HepG2 (cell line): ENCODE measurements at regions not wholly inside any gene's neighbourhood (a gene's known extent, or its start where the extent isn't known, plus 50 kb on each side); places are given as distances from the start of the nearest gene placed in this dataset.

ENCODE experiments used
- ATAC-seq: fragments of 200-7000 bp; cut with Tn5 transposase; 3 replicates; pipeline ENCODE4 v1.9.1; 2020; ENCODE audit warnings: mild to moderate bottlenecking, moderate library complexity
- BruUV-seq: library from RNA; stranded (reverse); fragments of 400-500 nt; replicated peaks from 2 replicates; lab custom pipeline; 2021; lab: Mats Ljungman, UMichigan
- CTCF ChIA-PET: fragments of 300-600 bp; formaldehyde crosslinking; extraction: SDS; loops from one replicate; lab custom pipeline; 2021; ENCODE audit warnings: low total read pairs, inconsistent platforms, low intra/inter-chr PET ratio; lab: Yijun Ruan, JAX
- POLR2A ChIA-PET: fragments of 350-600 bp; sonication (Branson Sonifier 250); formaldehyde crosslinking; loops from one replicate; lab custom pipeline; 2020; ENCODE audit warnings: antibody characterized with exemption, inconsistent platforms; lab: Yijun Ruan, JAX
- DNase-seq: peaks from one replicate; pipeline ENCODE4 v3.0.0-alpha.2; 2015; ENCODE audit warnings: low spot score
- FAIRE-seq: peaks from 3 replicates; lab custom pipeline; 2011; peaks lifted over from hg19 to GRCh38; lab: Jason Lieb, UNC
- H2AFZ ChIP-seq: one replicate; pipeline ENCODE4 v1.6.1; 2011; ENCODE audit warnings: low read length, inconsistent platforms
- H3K27ac ChIP-seq: fragments of 300-600 bp; 3 replicates; pipeline ENCODE4 v1.8.0; 2011; ENCODE audit warnings: mixed run types, mild to moderate bottlenecking, mixed read lengths, low read length, inconsistent platforms; ENCODE audit not compliant: insufficient read depth; ENCODE audit errors: extremely low read length
- H3K27me3 ChIP-seq, 2 experiments: fragments of 200-600 bp in 1 of 2; 2 replicates in 1 of 2; 3 replicates in 1 of 2; pipeline versions ENCODE4 v1.6.0 to v1.8.0; 2011; ENCODE audit warnings: low read length in 2 of 2, mild to moderate bottlenecking in 2 of 2, moderate library complexity in 2 of 2, inconsistent platforms in 1 of 2; ENCODE audit not compliant: insufficient read depth in 2 of 2, control insufficient read depth in 1 of 2
- H3K36me3 ChIP-seq, 2 experiments: fragments of 200-600 bp in 1 of 2; replicated peaks in 1 of 2; 2 replicates in 1 of 2; 3 replicates in 1 of 2; pipeline versions ENCODE4 v1.5.1 to v1.8.0; 2011; ENCODE audit warnings: low read length in 2 of 2, inconsistent platforms in 1 of 2; ENCODE audit not compliant: insufficient read depth in 2 of 2, control insufficient read depth in 1 of 2
- H3K4me1 ChIP-seq: 2 replicates; pipeline ENCODE4 v1.5.1; 2012; ENCODE audit warnings: low read length, inconsistent platforms; ENCODE audit not compliant: insufficient read depth
- H3K4me2 ChIP-seq: 2 replicates; pipeline ENCODE4 v1.6.0; 2011; ENCODE audit warnings: low read depth, low read length, inconsistent platforms
- H3K4me3 ChIP-seq, 3 experiments: fragments of 200-600 bp in 1 of 3; sonication (generic), shearing (Covaris generic) in 1 of 3; replicated peaks in 1 of 3; 2 replicates each; pipeline ENCODE4 v1.5.1; 2011 to 2016; ENCODE audit warnings: low read length in 3 of 3, inconsistent platforms in 2 of 3, low read depth in 2 of 3, mild to moderate bottlenecking in 2 of 3, control low read depth in 1 of 3, mixed read lengths in 1 of 3; ENCODE audit not compliant: insufficient read depth in 1 of 3
- H3K79me2 ChIP-seq: one replicate; pipeline ENCODE4 v1.6.1; 2011; ENCODE audit warnings: low read length, inconsistent platforms; ENCODE audit not compliant: insufficient read depth
- H3K9ac ChIP-seq: 2 replicates; pipeline ENCODE4 v1.6.0; 2011; ENCODE audit warnings: mild to moderate bottlenecking, low read depth, low read length, inconsistent platforms; ENCODE audit not compliant: insufficient read depth
- H3K9me3 ChIP-seq: 2 replicates; pipeline ENCODE4 v1.5.1; 2012; ENCODE audit warnings: mild to moderate bottlenecking, low read length
- H4K20me1 ChIP-seq: 2 replicates; pipeline ENCODE4 v1.6.0; 2011; ENCODE audit warnings: inconsistent platforms, mild to moderate bottlenecking, low read length, moderate library complexity; ENCODE audit not compliant: insufficient read depth
- BHLHE40 ChIP-seq: IDR thresholded peaks from 2 replicates; pipeline ENCODE4 v1.6.1; 2011; ENCODE audit warnings: low read length, improper control_type of control experiment
- FOSL2 ChIP-seq: sonication (generic); formaldehyde crosslinking; IDR thresholded peaks from 2 replicates; pipeline ENCODE4 v1.4.0; 2020; ENCODE audit warnings: missing genetic modification reagents
- JDP2 ChIP-seq: sonication (generic); formaldehyde crosslinking; IDR thresholded peaks from 2 replicates; pipeline ENCODE4 v1.8.1; 2022; ENCODE audit warnings: missing genetic modification reagents, borderline replicate concordance
- NFE2L2 ChIP-seq: fragments of 150-350 bp; IDR thresholded peaks from 2 replicates; pipeline ENCODE4 v1.6.1; 2014; ENCODE audit warnings: low read length
- SPEN ChIP-seq: sonication (generic); formaldehyde crosslinking; IDR thresholded peaks from 2 replicates; pipeline ENCODE4 v1.5.1; 2020; ENCODE audit warnings: low read depth, mild to moderate bottlenecking, missing genetic modification reagents
- TARDBP ChIP-seq: sonication (generic); formaldehyde crosslinking; IDR thresholded peaks from 2 replicates; pipeline ENCODE4 v1.8.0; 2022; ENCODE audit warnings: mild to moderate bottlenecking, missing genetic modification reagents
- THAP7 ChIP-seq: sonication (generic); formaldehyde crosslinking; IDR thresholded peaks from 2 replicates; pipeline ENCODE4 v1.8.1; 2023; ENCODE audit warnings: mild to moderate bottlenecking, missing genetic modification reagents
- USF2 ChIP-seq, 2 experiments: sonication (generic) in 1 of 2; formaldehyde crosslinking in 1 of 2; IDR thresholded peaks; 2 replicates each; pipeline versions ENCODE4 v1.5.1 to v1.6.1; 2011 to 2020; ENCODE audit warnings: borderline replicate concordance in 1 of 2, low read depth in 1 of 2, low read length in 1 of 2, mild to moderate bottlenecking in 1 of 2, missing genetic modification reagents in 1 of 2, moderate library complexity in 1 of 2
- ZBTB14 ChIP-seq: sonication (generic); formaldehyde crosslinking; IDR thresholded peaks from 2 replicates; pipeline ENCODE4 v1.4.0; 2020; ENCODE audit warnings: missing genetic modification reagents
- ZNF343 ChIP-seq: sonication (generic); formaldehyde crosslinking; IDR thresholded peaks from 2 replicates; pipeline ENCODE4 v1.4.0; 2020; ENCODE audit warnings: mild to moderate bottlenecking, missing genetic modification reagents
- ZNF619 ChIP-seq: sonication (generic); formaldehyde crosslinking; IDR thresholded peaks from 2 replicates; pipeline ENCODE4 v1.4.0; 2020; ENCODE audit warnings: mild to moderate bottlenecking, missing genetic modification reagents
- WGBS: methylation state at CpG from one replicate; pipeline ENCODE4 v1.1.6; 2017; ENCODE audit warnings: low lambda C conversion rate; 5-methylcytosine and 5-hydroxymethylcytosine counted together
- in situ Hi-C: cut with HindIII; loops from 2 replicates; pipeline ENCODE4 v1.10.0; 2017; ENCODE audit warnings: low pct_unique_long_range_greater_than_20kb; ENCODE audit not compliant: extremely low pct_ligation_motif_present
- intact Hi-C: fragments of 100-400 bp; cut with micrococcal nuclease; formaldehyde crosslinking; loops from one replicate; pipeline ENCODE4 v1.10.0; 2022; ENCODE audit not compliant: unreplicated experiment

- TF ChIP-seq ZBTB14 (CRISPR knock-in tag) (no peak), THAP7 (CRISPR knock-in tag) (no peak), ZNF343 (CRISPR knock-in tag) (no peak), ZNF619 (no peak), JDP2 (CRISPR knock-in tag) (no peak), TARDBP (CRISPR knock-in tag) (no peak), USF2 (IDR thresholded peaks at IDR 0.05; ENCODE audit: low read depth, low read length) (no peak), USF2 (CRISPR knock-in tag; IDR thresholded peaks at IDR 0.05; ENCODE audit: borderline replicate concordance) (no peak), SPEN (CRISPR knock-in tag) (no peak)
Measured at GRCh38 chr3:59189939-59190338, 140.1 kb upstream of the CFAP20DC start (continued).

- in situ Hi-C loops (no loop called here), intact Hi-C loops (no loop called here)
- no peaks in the 10 kb centered on the region for H3K27me3 ChIP-seq
- H3K27ac ChIP-seq: no peak overlapping the region
- H3K4me3 ChIP-seq: no peak overlapping the region
- no peaks in the 10 kb centered on the region for H3K9me3 ChIP-seq
- no peak overlapping the region for H3K4me2 ChIP-seq
- H2AFZ ChIP-seq: no peak overlapping the region
- peak; percentile 33; the same call in 1 of the 3 replicates for ATAC-seq
- POLR2A ChIA-PET: no interaction called here
- peak; percentile 3 for DNase-seq
- no peaks in the 10 kb centered on the region for H3K36me3 ChIP-seq
- CTCF ChIA-PET: no interaction called here
- H3K79me2 ChIP-seq: no peaks in the 10 kb centered on the region
- H4K20me1 ChIP-seq: no peaks in the 10 kb centered on the region
- no peak for FAIRE-seq
- peaks cover 10% of the 10 kb centered on the region; the same call in 1 of the 2 replicates for H3K4me1 ChIP-seq
- no TSS peak for BruUV-seq
- H3K9ac ChIP-seq: no peak overlapping the region
- WGBS: 0% methylated on average over 2 of the region's 4 CpGs
- TF ChIP-seq FOSL2 (0 out of 2 replicates have a peak, but pooled peaks have one; percentile 7), NFE2L2 (peak; percentile 39; the same call in 1 of the 2 replicates), BHLHE40 (no peak)
Measured at GRCh38 chr3:59189526-59189925, 139.7 kb upstream of the CFAP20DC start.
